ENCODE measurements at regions not wholly inside any gene's neighbourhood (a gene's known extent, or its start where the extent isn't known, plus 50 kb on each side); places are given as distances from the start of the nearest gene placed in this dataset.

- H3K9me2 ChIP-seq (ENCODE audit: insufficient read depth), result no peaks in the 10 kb centered on the region
- no peak overlapping the region for H3K4me2 ChIP-seq (ENCODE audit: low read length)
- no peaks in the 10 kb centered on the region for H3K36me3 ChIP-seq (ENCODE audit: control insufficient read depth in 1 of 2, insufficient read depth in 2 of 2, low read length in 2 of 2)
- ChIA-PET POLR2A (no interaction called here), RAD21 (ENCODE audit: low non-redundant PET in 1 of 2, low total read pairs in 2 of 2, uncharacterized antibody in 2 of 2, unreplicated experiment in 2 of 2) (no interaction called here), CTCF (no interaction called here)
- DNase-seq (ENCODE audit: low read depth, low spot score) (no peak), ATAC-seq (no peak)
- intact Hi-C loops (cut with micrococcal nuclease), result no loop called here
- no peaks in the 10 kb centered on the region for H3K9me3 ChIP-seq (ENCODE audit: control insufficient read depth in 1 of 2, insufficient read depth in 1 of 2, low read depth in 1 of 2, low read length in 2 of 2)
- BruUV-seq (replicated peaks), result no TSS peak
- H4K20me1 ChIP-seq (ENCODE audit: insufficient read depth), result no peaks in the 10 kb centered on the region
- H3K4me1 ChIP-seq (ENCODE audit: control insufficient read depth in 1 of 2, insufficient read depth in 2 of 2, low read length in 2 of 2), result no peaks in the 10 kb centered on the region
- no peak overlapping the region for H2AFZ ChIP-seq (ENCODE audit: low read depth, low read length, poor library complexity, severe bottlenecking)
- H3K4me3 ChIP-seq (replicated peaks in 1 of 2; ENCODE audit: low read depth in 1 of 2, low read length in 2 of 2), result no peak overlapping the region
- TF ChIP-seq ZBTB33 (IDR thresholded peaks at IDR 0.05; ENCODE audit: extremely low read depth, insufficient replicate concordance, low read length), result no peak
- TF ChIP-seq FOSL1 (IDR thresholded peaks at IDR 0.05; ENCODE audit: low read depth), result no peak
- no peak for TF ChIP-seq SRF (IDR thresholded peaks at IDR 0.05; ENCODE audit: low read depth)
- no peak for TF ChIP-seq ELF1 (IDR thresholded peaks at IDR 0.05; ENCODE audit: borderline replicate concordance, low read depth)
- TF ChIP-seq TCF7L2 (IDR thresholded peaks at IDR 0.05; ENCODE audit: borderline replicate concordance, extremely low read depth, insufficient read depth, insufficient read length), result no peak
- TF ChIP-seq ZFX (IDR thresholded peaks at IDR 0.05), result no peak
- H3K9ac ChIP-seq (ENCODE audit: low read length), result no peak overlapping the region
- no peak overlapping the region for H3K27ac ChIP-seq (ENCODE audit: low read depth, low read length)
- H3K27me3 ChIP-seq (ENCODE audit: insufficient read depth, low read length), result peaks cover 9% of the 10 kb centered on the region; the same call in 1 of the 2 replicates
- no peaks in the 10 kb centered on the region for H3K79me2 ChIP-seq (ENCODE audit: insufficient read depth, low read length)
Observed at GRCh38 chr19:30135093-30135757, 193.2 kb downstream of the URI1 start.

GRCh38 chr19:30135797-30136196 is 193.8 kb downstream of the URI1 start:
- ChIA-PET CTCF (no interaction called here), POLR2A (no interaction called here), RAD21 (ENCODE audit: low non-redundant PET in 1 of 2, low total read pairs in 2 of 2, uncharacterized antibody in 2 of 2, unreplicated experiment in 2 of 2) (no interaction called here)
- no peak overlapping the region for H3K9ac ChIP-seq (ENCODE audit: low read length)
- peaks cover 12% of the 10 kb centered on the region; the same call in 1 of the 2 replicates for H3K27me3 ChIP-seq (ENCODE audit: insufficient read depth, low read length)
- H2AFZ ChIP-seq (ENCODE audit: low read depth, low read length, poor library complexity, severe bottlenecking), result no peak overlapping the region
- BruUV-seq (replicated peaks), result no TSS peak
- intact Hi-C loops (cut with micrococcal nuclease), result no loop called here
- no peak overlapping the region for H3K4me2 ChIP-seq (ENCODE audit: low read length)
- DNase-seq (ENCODE audit: low read depth, low spot score) (no peak), ATAC-seq (no peak)
- no peaks in the 10 kb centered on the region for H3K79me2 ChIP-seq (ENCODE audit: insufficient read depth, low read length)
- no peak for TF ChIP-seq POLR2A (IDR thresholded peaks at IDR 0.05; ENCODE audit: borderline replicate concordance, extremely low read depth, insufficient read depth, insufficient read length)
- TF ChIP-seq JUND (IDR thresholded peaks at IDR 0.05), result no peak
- TF ChIP-seq RAD21 (IDR thresholded peaks at IDR 0.05; ENCODE audit: low read depth), result no peak
- TF ChIP-seq CEBPB (IDR thresholded peaks at IDR 0.05; ENCODE audit: low read depth), result no peak
- no peak for TF ChIP-seq EZH2 (IDR thresholded peaks at IDR 0.05)
- no peak for TF ChIP-seq ELF1 (IDR thresholded peaks at IDR 0.05; ENCODE audit: borderline replicate concordance, low read depth)
- TF ChIP-seq ATF3 (IDR thresholded peaks at IDR 0.05), result no peak
- H3K36me3 ChIP-seq (ENCODE audit: control insufficient read depth in 1 of 2, insufficient read depth in 2 of 2, low read length in 2 of 2), result no peaks in the 10 kb centered on the region
- H3K4me3 ChIP-seq (replicated peaks in 1 of 2; ENCODE audit: low read depth in 1 of 2, low read length in 2 of 2), result no peak overlapping the region
- no peak overlapping the region for H3K27ac ChIP-seq (ENCODE audit: low read depth, low read length)
- no peaks in the 10 kb centered on the region for H3K9me3 ChIP-seq (ENCODE audit: control insufficient read depth in 1 of 2, insufficient read depth in 1 of 2, low read depth in 1 of 2, low read length in 2 of 2)
- H4K20me1 ChIP-seq (ENCODE audit: insufficient read depth), result no peaks in the 10 kb centered on the region
- H3K9me2 ChIP-seq (ENCODE audit: insufficient read depth), result no peaks in the 10 kb centered on the region
- H3K4me1 ChIP-seq (ENCODE audit: control insufficient read depth in 1 of 2, insufficient read depth in 2 of 2, low read length in 2 of 2), result no peaks in the 10 kb centered on the region
